IMR-90 (cell line): ENCODE measurements at regions not wholly inside any gene's neighbourhood (a gene's known extent, or its start where the extent isn't known, plus 50 kb on each side); places are given as distances from the start of the nearest gene placed in this dataset.

Experiments
- ATAC-seq: fragments of 200-7000 bp; cut with Tn5 transposase; 2 replicates; pipeline ENCODE4 v1.9.1; 2020; ENCODE audit warnings: low read depth, mild to moderate bottlenecking, moderate library complexity
- BruUV-seq: library from RNA; stranded (reverse); fragments of 400-500 nt; replicated peaks from 2 replicates; lab custom pipeline; 2021; lab: Mats Ljungman, UMichigan
- CTCF ChIA-PET: fragments of 300-600 bp; formaldehyde crosslinking; extraction: SDS; loops from one replicate; lab custom pipeline; 2021; ENCODE audit warnings: antibody characterized with exemption; lab: Yijun Ruan, JAX
- POLR2A ChIA-PET: fragments of 300-600 bp; sonication (Branson Sonifier 250); formaldehyde crosslinking; loops from one replicate; lab custom pipeline; 2022; ENCODE audit warnings: antibody characterized with exemption; ENCODE audit not compliant: unreplicated experiment; lab: Charles Lee
- DNase-seq: peaks from one replicate; pipeline ENCODE4 v3.0.0; 2013
- H2AFZ ChIP-seq: replicated peaks from 2 replicates; pipeline ENCODE3; 2013; ENCODE audit warnings: low read length, mild to moderate bottlenecking; ENCODE audit not compliant: poor library complexity
- H2AK5ac ChIP-seq: 2 replicates; pipeline ENCODE4 v1.6.1; 2013; ENCODE audit warnings: low read depth, low read length, inconsistent platforms
- H2AK9ac ChIP-seq: replicated peaks from 2 replicates; pipeline ENCODE3; 2013; ENCODE audit warnings: mild to moderate bottlenecking, low read depth, low read length, moderate library complexity; ENCODE audit not compliant: poor library complexity
- H2BK120ac ChIP-seq: 2 replicates; pipeline ENCODE4 v1.6.1; 2013; ENCODE audit warnings: low read depth, low read length, inconsistent platforms
- H2BK15ac ChIP-seq: 3 replicates; pipeline ENCODE4 v1.6.1; 2013; ENCODE audit warnings: low read depth, low read length, inconsistent platforms
- H2BK20ac ChIP-seq: 2 replicates; pipeline ENCODE4 v1.6.1; 2013; ENCODE audit warnings: low read depth, mild to moderate bottlenecking, inconsistent platforms, low read length, moderate library complexity
- H2BK5ac ChIP-seq: 2 replicates; pipeline ENCODE4 v1.6.1; 2013; ENCODE audit warnings: mild to moderate bottlenecking, low read depth, low read length, inconsistent platforms; ENCODE audit not compliant: poor library complexity, severe bottlenecking
- H3K14ac ChIP-seq: replicated peaks from 2 replicates; pipeline ENCODE4 v1.6.1; 2013; ENCODE audit warnings: low read depth, low read length, inconsistent platforms
- H3K18ac ChIP-seq: 2 replicates; pipeline ENCODE4 v1.6.1; 2013; ENCODE audit warnings: low read depth, low read length, control low read depth
- H3K23ac ChIP-seq: 2 replicates; pipeline ENCODE4 v1.6.1; 2013; ENCODE audit warnings: low read depth, low read length, inconsistent platforms
- H3K27ac ChIP-seq: 2 replicates; pipeline ENCODE4 v1.5.1; 2013; ENCODE audit warnings: mild to moderate bottlenecking, control low read depth, low read length; ENCODE audit not compliant: insufficient read depth
- H3K27me3 ChIP-seq: 2 replicates; pipeline ENCODE4 v1.6.1; 2013; ENCODE audit warnings: low read length; ENCODE audit not compliant: control insufficient read depth, insufficient read depth
- H3K36me3 ChIP-seq: 2 replicates; pipeline ENCODE4 v1.6.1; 2013; ENCODE audit warnings: low read length, mixed read lengths; ENCODE audit not compliant: control insufficient read depth, insufficient read depth
- H3K4ac ChIP-seq: 2 replicates; pipeline ENCODE4 v1.6.1; 2013; ENCODE audit warnings: low read depth, low read length, inconsistent platforms
- H3K4me1 ChIP-seq: 2 replicates; pipeline ENCODE4 v1.6.1; 2013; ENCODE audit warnings: low read length, mixed read lengths; ENCODE audit not compliant: control insufficient read depth, insufficient read depth
- H3K4me2 ChIP-seq: 2 replicates; pipeline ENCODE4 v1.6.1; 2013; ENCODE audit warnings: low read depth, mild to moderate bottlenecking, control low read depth, low read length, moderate library complexity
- H3K4me3 ChIP-seq: 2 replicates; pipeline ENCODE4 v1.5.1; 2013; ENCODE audit warnings: low read depth, mild to moderate bottlenecking, control low read depth, low read length, moderate library complexity; ENCODE audit not compliant: insufficient read depth
- H3K56ac ChIP-seq: 2 replicates; pipeline ENCODE4 v1.6.1; 2013; ENCODE audit warnings: low read length, inconsistent platforms; ENCODE audit not compliant: insufficient read depth; ENCODE audit errors: extremely low read depth
- H3K79me1 ChIP-seq, 2 experiments: 2 replicates each; pipeline ENCODE4 v1.6.1; 2013; ENCODE audit warnings: low read length in 2 of 2, inconsistent platforms in 1 of 2, low read depth in 1 of 2
- H3K9ac ChIP-seq: 2 replicates; pipeline ENCODE4 v1.6.1; 2013; ENCODE audit warnings: low read depth, low read length, control low read depth
- H3K9me1 ChIP-seq: 2 replicates; pipeline ENCODE4 v1.6.1; 2013; ENCODE audit warnings: low read length, inconsistent platforms; ENCODE audit not compliant: insufficient read depth
- H3K9me3 ChIP-seq: 2 replicates; pipeline ENCODE4 v1.6.1; 2013; ENCODE audit warnings: low read length; ENCODE audit not compliant: control insufficient read depth, insufficient read depth
- H4K20me1 ChIP-seq: 2 replicates; pipeline ENCODE4 v1.6.1; 2013; ENCODE audit warnings: low read length, inconsistent platforms; ENCODE audit not compliant: insufficient read depth
- H4K5ac ChIP-seq: 2 replicates; pipeline ENCODE4 v1.6.1; 2013; ENCODE audit warnings: mild to moderate bottlenecking, low read depth, low read length, control low read depth
- H4K8ac ChIP-seq, 2 experiments: 2 replicates each; pipeline ENCODE4 v1.6.1; 2013; ENCODE audit warnings: low read depth in 2 of 2, low read length in 2 of 2, control low read depth in 1 of 2, inconsistent platforms in 1 of 2
- H4K91ac ChIP-seq: 2 replicates; pipeline ENCODE4 v1.6.1; 2013; ENCODE audit warnings: low read depth, low read length, inconsistent platforms; ENCODE audit not compliant: insufficient read depth
- CEBPB ChIP-seq: IDR thresholded peaks from 2 replicates; pipeline ENCODE4 v1.6.1; 2012; ENCODE audit warnings: low read depth, low read length, improper control_type of control experiment
- CHD1 ChIP-seq: IDR thresholded peaks from 2 replicates; pipeline ENCODE4 v1.6.1; 2012; ENCODE audit warnings: low read depth, low read length, improper control_type of control experiment
- ELK1 ChIP-seq: fragments of 150-350 bp; IDR thresholded peaks from 2 replicates; pipeline ENCODE4 v1.6.1; 2016; ENCODE audit warnings: low read depth, mild to moderate bottlenecking, low read length, moderate library complexity, borderline replicate concordance
- FOS ChIP-seq: fragments of 150-350 bp; IDR thresholded peaks from 2 replicates; pipeline ENCODE4 v1.6.1; 2016; ENCODE audit warnings: low read depth, low read length
- MAFK ChIP-seq: IDR thresholded peaks from 2 replicates; pipeline ENCODE4 v1.6.1; 2012; ENCODE audit warnings: low read depth, low read length, improper control_type of control experiment
- MXI1 ChIP-seq: IDR thresholded peaks from 2 replicates; pipeline ENCODE4 v1.6.1; 2012; ENCODE audit warnings: low read depth, mild to moderate bottlenecking, low read length, moderate library complexity, borderline replicate concordance
- POLR2A ChIP-seq: IDR thresholded peaks from 2 replicates; pipeline ENCODE4 v1.6.1; 2012; ENCODE audit warnings: mild to moderate bottlenecking, low read depth, low read length
- RAD21 ChIP-seq: IDR thresholded peaks from 2 replicates; pipeline ENCODE4 v1.6.1; 2012; ENCODE audit warnings: low read length, improper control_type of control experiment
- RCOR1 ChIP-seq: IDR thresholded peaks from 2 replicates; pipeline ENCODE4 v1.6.1; 2012; ENCODE audit warnings: mild to moderate bottlenecking, low read length, improper control_type of control experiment; ENCODE audit not compliant: insufficient replicate concordance
- RFX5 ChIP-seq: IDR thresholded peaks from 2 replicates; pipeline ENCODE4 v1.8.0; 2012; ENCODE audit warnings: low read depth, mild to moderate bottlenecking, low read length, moderate library complexity
- SMC3 ChIP-seq: fragments of 150-350 bp; IDR thresholded peaks from 2 replicates; pipeline ENCODE4 v1.6.1; 2016; ENCODE audit warnings: low read depth, mild to moderate bottlenecking, antibody characterized with exemption, low read length, moderate library complexity
- USF2 ChIP-seq: fragments of 150-350 bp; IDR thresholded peaks from 2 replicates; pipeline ENCODE4 v1.6.1; 2017; ENCODE audit warnings: mild to moderate bottlenecking, antibody characterized with exemption, low read length, low read depth
- WGBS, 2 experiments: methylation state at CpG; one replicate each; pipeline versions ENCODE4 v1.1.5 to v1.1.7; 2013; ENCODE audit warnings: missing lambda C conversion rate in 2 of 2; ENCODE audit not compliant: insufficient read length in 1 of 2; ENCODE audit errors: extremely low coverage in 2 of 2; 5-methylcytosine and 5-hydroxymethylcytosine counted together
- dilution Hi-C: fragments of 300-500 bp; cut with HindIII; formaldehyde crosslinking; loops from one replicate; pipeline ENCODE4 v1.14.3; 2018; ENCODE audit warnings: low sequenced_read_pairs; ENCODE audit not compliant: unreplicated experiment
- in situ Hi-C: fragments of 300-500 bp; cut with MboI; formaldehyde crosslinking; loops from 3 replicates; pipeline ENCODE4 v1.14.3; 2019; ENCODE audit warnings: low sequenced_read_pairs, inconsistent platforms, mixed read lengths
- intact Hi-C: fragments of 100-400 bp; cut with micrococcal nuclease; formaldehyde crosslinking; loops from 2 replicates; pipeline ENCODE4 v1.10.0; 2022
- TF ChIP-seq, protein P1 (sequence below): conservative IDR thresholded peaks from 2 replicates; pipeline ENCODE4 v1.5.1; 2012; ENCODE audit warnings: mild to moderate bottlenecking, low read depth, low read length, improper control_type of control experiment

DNA sequence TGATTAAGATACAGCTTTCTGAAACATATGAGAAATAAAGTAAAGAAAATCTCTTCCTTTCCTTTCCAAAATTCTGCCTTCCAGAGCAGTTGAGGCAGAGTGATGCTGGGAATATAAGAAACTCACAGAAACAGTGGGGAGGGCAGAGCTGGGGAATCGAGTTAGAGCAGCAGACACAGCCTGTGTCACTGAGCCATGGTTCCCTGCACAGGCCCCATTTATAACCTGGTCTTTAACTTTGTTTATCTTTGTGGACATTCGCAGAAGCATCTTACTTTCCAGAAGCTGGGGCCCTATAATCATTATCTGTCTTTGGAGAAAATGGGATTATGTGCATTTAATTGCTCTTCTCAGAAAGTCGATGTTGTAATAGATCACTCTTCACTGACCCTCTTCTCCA is 349.1 kb downstream of the SETD4 start:
- ATAC-seq: no peak
- BruUV-seq: no TSS peak

More for the DNA sequence above, 349.1 kb downstream of the SETD4 start:
- no peak overlapping the region for H2BK5ac ChIP-seq
- H4K91ac ChIP-seq: no peak overlapping the region
- H2AFZ ChIP-seq: no peak overlapping the region
- no peak overlapping the region for H4K8ac ChIP-seq
- in situ Hi-C loops: no loop called here
- H3K4me1 ChIP-seq: no peaks in the 10 kb centered on the region
- CTCF ChIA-PET: no interaction called here
- no peaks in the 10 kb centered on the region for H3K9me1 ChIP-seq
- no peaks in the 10 kb centered on the region; the same call in 1 of the 2 replicates for H3K9me3 ChIP-seq
- no peak overlapping the region for H2BK120ac ChIP-seq
- DNase-seq: no peak
- no peak overlapping the region for H2BK20ac ChIP-seq
- no peak overlapping the region for H2AK9ac ChIP-seq
- dilution Hi-C loops: no loop called here
- H3K27ac ChIP-seq: no peak overlapping the region
- peaks cover 29% of the 10 kb centered on the region for H3K27me3 ChIP-seq
- no peak overlapping the region for H3K18ac ChIP-seq
- TF ChIP-seq FOS (no peak), ELK1 (no peak), RCOR1 (no peak), RAD21 (no peak), POLR2A (no peak), CEBPB (no peak), CHD1 (no peak), RFX5 (no peak), MAFK (no peak), SMC3 (no peak), USF2 (no peak), MXI1 (no peak)
- TF ChIP-seq, protein P1, sequence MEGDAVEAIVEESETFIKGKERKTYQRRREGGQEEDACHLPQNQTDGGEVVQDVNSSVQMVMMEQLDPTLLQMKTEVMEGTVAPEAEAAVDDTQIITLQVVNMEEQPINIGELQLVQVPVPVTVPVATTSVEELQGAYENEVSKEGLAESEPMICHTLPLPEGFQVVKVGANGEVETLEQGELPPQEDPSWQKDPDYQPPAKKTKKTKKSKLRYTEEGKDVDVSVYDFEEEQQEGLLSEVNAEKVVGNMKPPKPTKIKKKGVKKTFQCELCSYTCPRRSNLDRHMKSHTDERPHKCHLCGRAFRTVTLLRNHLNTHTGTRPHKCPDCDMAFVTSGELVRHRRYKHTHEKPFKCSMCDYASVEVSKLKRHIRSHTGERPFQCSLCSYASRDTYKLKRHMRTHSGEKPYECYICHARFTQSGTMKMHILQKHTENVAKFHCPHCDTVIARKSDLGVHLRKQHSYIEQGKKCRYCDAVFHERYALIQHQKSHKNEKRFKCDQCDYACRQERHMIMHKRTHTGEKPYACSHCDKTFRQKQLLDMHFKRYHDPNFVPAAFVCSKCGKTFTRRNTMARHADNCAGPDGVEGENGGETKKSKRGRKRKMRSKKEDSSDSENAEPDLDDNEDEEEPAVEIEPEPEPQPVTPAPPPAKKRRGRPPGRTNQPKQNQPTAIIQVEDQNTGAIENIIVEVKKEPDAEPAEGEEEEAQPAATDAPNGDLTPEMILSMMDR: no peak
- no peak overlapping the region for H3K4me2 ChIP-seq
- H3K36me3 ChIP-seq: no peaks in the 10 kb centered on the region
- intact Hi-C loops: no loop called here
- H2AK5ac ChIP-seq: no peak overlapping the region
- POLR2A ChIA-PET: no interaction called here
- no peak overlapping the region for H3K4me3 ChIP-seq
- no peaks in the 10 kb centered on the region for H3K79me1 ChIP-seq
- H4K5ac ChIP-seq: no peak overlapping the region
- H3K56ac ChIP-seq: no peak overlapping the region
- H3K14ac ChIP-seq: no peak overlapping the region
- H2BK15ac ChIP-seq: no peak overlapping the region
- no CpG with 5 or more reads among the region's 3 CpGs for WGBS, 2 experiments
- H3K23ac ChIP-seq: no peak overlapping the region
- no peak overlapping the region for H3K9ac ChIP-seq
- no peaks in the 10 kb centered on the region for H4K20me1 ChIP-seq
- no peak overlapping the region for H3K4ac ChIP-seq
